A549 (cell line): ENCODE measurements at regions not wholly inside any gene's neighbourhood (a gene's known extent, or its start where the extent isn't known, plus 50 kb on each side); places are given as distances from the start of the nearest gene placed in this dataset.

Experiments used
- ATAC-seq, 2 experiments: fragments of 200-7000 bp in 1 of 2; fragments of >200 bp in 1 of 2; cut with Nextera tagmentation in 1 of 2; cut with Tn5 transposase in 1 of 2; 3 replicates each; pipeline versions ENCODE4 v1.8.0 to v1.9.1; 2018 to 2020; ENCODE audit warnings: mild to moderate bottlenecking in 1 of 2, moderate library complexity in 1 of 2
- CTCF ChIA-PET: fragments of 300-600 bp; sonication (Branson Sonifier 250); formaldehyde crosslinking; extraction: SDS; loops from one replicate; lab custom pipeline; 2021; ENCODE audit warnings: antibody characterized with exemption, inconsistent platforms; lab: Yijun Ruan, JAX
- POLR2A ChIA-PET: fragments of 350-600 bp; formaldehyde crosslinking; extraction: SDS; loops from one replicate; lab custom pipeline; 2021; ENCODE audit warnings: antibody characterized with exemption, inconsistent platforms; lab: Yijun Ruan, JAX
- DNase-seq, 2 experiments: peaks; one replicate each; pipeline versions ENCODE4 v3.0.0 to v3.0.0-alpha.2; 2011 to 2016; ENCODE audit warnings: low read depth in 1 of 2, low spot score in 1 of 2
- FAIRE-seq: peaks from 2 replicates; lab custom pipeline; 2011; peaks lifted over from hg19 to GRCh38; lab: Jason Lieb, UNC
- H3K27ac ChIP-seq, 2 experiments: fragments of >200 bp; sonication (Bioruptor Twin); formaldehyde crosslinking; 3 replicates each; pipeline ENCODE4 v1.5.1; 2016 to 2017
- H3K4me1 ChIP-seq: fragments of >200 bp; sonication (Bioruptor Twin); formaldehyde crosslinking; 3 replicates; pipeline ENCODE4 v1.6.1; 2016
- H3K4me2 ChIP-seq: fragments of >200 bp; sonication (Bioruptor Twin); formaldehyde crosslinking; 3 replicates; pipeline ENCODE4 v1.6.1; 2016
- H3K4me3 ChIP-seq: fragments of >200 bp; sonication (Bioruptor Twin); formaldehyde crosslinking; 3 replicates; pipeline ENCODE4 v1.5.1; 2016
- H3K9me3 ChIP-seq: fragments of >200 bp; sonication (Bioruptor Twin); formaldehyde crosslinking; 3 replicates; pipeline ENCODE4 v1.6.1; 2016
- CBX8 ChIP-seq: fragments of 200-600 bp; sonication (generic); IDR thresholded peaks from 2 replicates; pipeline ENCODE4 v1.6.1; 2016
- EP300 ChIP-seq, 2 experiments: fragments of >200 bp; sonication (Bioruptor Twin); formaldehyde crosslinking; IDR thresholded peaks; 2 replicates in 1 of 2; 3 replicates in 1 of 2; pipeline ENCODE4 v1.6.1; 2016 to 2017
- FOSL2 ChIP-seq, 2 experiments: fragments of 450-650 bp in 1 of 2; fragments of >200 bp in 1 of 2; sonication (Bioruptor Twin) in 1 of 2; formaldehyde crosslinking; IDR thresholded peaks; 2 replicates each; pipeline versions ENCODE4 v1.5.0 to v1.6.1; 2016 to 2020; ENCODE audit warnings: mild to moderate bottlenecking in 1 of 2, moderate library complexity in 1 of 2
- GATA3 ChIP-seq: IDR thresholded peaks from 2 replicates; pipeline ENCODE4 v1.6.1; 2012; ENCODE audit warnings: borderline replicate concordance
- HDAC2 ChIP-seq: fragments of 200-600 bp; sonication (generic); IDR thresholded peaks from 2 replicates; pipeline ENCODE4 v1.6.1; 2016
- HOXB5 ChIP-seq: fragments of 250-450 bp; sonication (Bioruptor Pico); IDR thresholded peaks from 2 replicates; pipeline ENCODE4 v1.5.0; 2020; ENCODE audit warnings: mild to moderate bottlenecking, moderate library complexity
- JUN ChIP-seq, 2 experiments: fragments of >200 bp; sonication (Bioruptor Twin); formaldehyde crosslinking; IDR thresholded peaks; 2 replicates in 1 of 2; 3 replicates in 1 of 2; pipeline ENCODE4 v1.6.1; 2016 to 2017
- JUNB ChIP-seq: fragments of >200 bp; sonication (Bioruptor Twin); formaldehyde crosslinking; IDR thresholded peaks from 2 replicates; pipeline ENCODE4 v1.6.1; 2016
- MAFK ChIP-seq: fragments of 450-650 bp; IDR thresholded peaks from 2 replicates; pipeline ENCODE4 v1.6.1; 2014; ENCODE audit not compliant: partially characterized antibody
- NFE2L2 ChIP-seq: fragments of 150-350 bp; conservative IDR thresholded peaks from 2 replicates; pipeline ENCODE4 v1.6.1; 2014; ENCODE audit warnings: low read length
- POLR2A ChIP-seq: IDR thresholded peaks from 2 replicates; pipeline ENCODE4 v1.6.1; 2012; ENCODE audit warnings: mild to moderate bottlenecking, low read length
- RCOR1 ChIP-seq: fragments of 150-350 bp; IDR thresholded peaks from 2 replicates; pipeline ENCODE4 v1.6.1; 2014; ENCODE audit warnings: antibody characterized with exemption, low read length, low read depth
- TFCP2L1 ChIP-seq: fragments of 250-450 bp; sonication (Bioruptor Pico); IDR thresholded peaks from 2 replicates; pipeline ENCODE4 v1.5.0; 2021; ENCODE audit warnings: mild to moderate bottlenecking
- ZC3H11A ChIP-seq: fragments of 450-650 bp; IDR thresholded peaks from 2 replicates; pipeline ENCODE4 v1.6.1; 2014; ENCODE audit warnings: antibody characterized with exemption, mild to moderate bottlenecking
- ZFP36 ChIP-seq: fragments of 450-650 bp; IDR thresholded peaks from 2 replicates; pipeline ENCODE4 v1.6.1; 2014; ENCODE audit warnings: borderline replicate concordance; ENCODE audit not compliant: partially characterized antibody
- WGBS: methylation state at CpG from one replicate; pipeline ENCODE4 v1.1.6; 2017; ENCODE audit errors: missing lambda C conversion rate; 5-methylcytosine and 5-hydroxymethylcytosine counted together
- TF ChIP-seq, protein P1 (sequence below): fragments of 150-350 bp; IDR thresholded peaks from 2 replicates; pipeline ENCODE4 v1.6.1; 2014; ENCODE audit warnings: low read depth, mild to moderate bottlenecking, low read length
- TF ChIP-seq, protein P2 (sequence below): fragments of >200 bp; sonication (Bioruptor Twin); formaldehyde crosslinking; IDR thresholded peaks from 3 replicates; pipeline ENCODE4 v1.6.1; 2016
- TF ChIP-seq, protein P3 (sequence below): fragments of 250-450 bp; sonication (Bioruptor Pico); IDR thresholded peaks from 2 replicates; pipeline ENCODE4 v1.5.0; 2021; ENCODE audit warnings: mild to moderate bottlenecking, moderate library complexity, borderline replicate concordance
- TF ChIP-seq, protein P4 (sequence below): fragments of 250-450 bp; sonication (Bioruptor Pico); IDR thresholded peaks from 2 replicates; pipeline ENCODE4 v1.5.0; 2020; ENCODE audit warnings: low read depth, mild to moderate bottlenecking, moderate library complexity
- TF ChIP-seq, protein P5 (sequence below): fragments of >200 bp; sonication (Bioruptor Twin); formaldehyde crosslinking; IDR thresholded peaks from 3 replicates; pipeline ENCODE4 v1.5.1; 2016

DNA sequence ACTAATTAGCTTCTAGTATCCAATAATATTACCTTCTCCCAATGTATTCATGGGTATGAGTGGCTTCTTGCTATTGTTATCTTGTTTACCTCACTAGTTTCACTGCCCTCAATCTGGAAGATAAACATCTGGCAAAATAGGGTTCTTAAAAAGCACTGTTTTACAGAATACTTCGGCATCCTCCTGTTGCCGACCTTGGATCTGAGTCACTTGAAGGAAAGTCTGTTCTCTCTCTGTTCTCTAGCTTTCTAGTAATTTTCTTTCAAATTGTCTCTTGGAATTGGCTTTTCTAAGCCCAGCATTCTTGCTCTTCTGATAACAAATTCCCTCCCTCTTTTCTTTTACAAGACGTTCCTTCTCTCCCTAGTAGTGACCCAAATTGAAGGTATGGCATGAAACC, 189.5 kb downstream of the KITLG start:
- Histone ChIP-seq H3K4me3 (no peak overlapping the region), H3K9me3 (peaks cover 4% of the 10 kb centered on the region; the same call in 1 of the 3 replicates)
- TF ChIP-seq CBX8, result no peak
- no peak for TF ChIP-seq RCOR1
- no peak for TF ChIP-seq GATA3
- no peak for TF ChIP-seq HOXB5 (CRISPR knock-in tag)
- TF ChIP-seq POLR2A, result no peak
- TF ChIP-seq NFE2L2, result no peak
- TF ChIP-seq JUNB, result no peak
- TF ChIP-seq, protein P1, sequence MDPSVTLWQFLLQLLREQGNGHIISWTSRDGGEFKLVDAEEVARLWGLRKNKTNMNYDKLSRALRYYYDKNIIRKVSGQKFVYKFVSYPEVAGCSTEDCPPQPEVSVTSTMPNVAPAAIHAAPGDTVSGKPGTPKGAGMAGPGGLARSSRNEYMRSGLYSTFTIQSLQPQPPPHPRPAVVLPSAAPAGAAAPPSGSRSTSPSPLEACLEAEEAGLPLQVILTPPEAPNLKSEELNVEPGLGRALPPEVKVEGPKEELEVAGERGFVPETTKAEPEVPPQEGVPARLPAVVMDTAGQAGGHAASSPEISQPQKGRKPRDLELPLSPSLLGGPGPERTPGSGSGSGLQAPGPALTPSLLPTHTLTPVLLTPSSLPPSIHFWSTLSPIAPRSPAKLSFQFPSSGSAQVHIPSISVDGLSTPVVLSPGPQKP, result no peak
- TF ChIP-seq, protein P2, sequence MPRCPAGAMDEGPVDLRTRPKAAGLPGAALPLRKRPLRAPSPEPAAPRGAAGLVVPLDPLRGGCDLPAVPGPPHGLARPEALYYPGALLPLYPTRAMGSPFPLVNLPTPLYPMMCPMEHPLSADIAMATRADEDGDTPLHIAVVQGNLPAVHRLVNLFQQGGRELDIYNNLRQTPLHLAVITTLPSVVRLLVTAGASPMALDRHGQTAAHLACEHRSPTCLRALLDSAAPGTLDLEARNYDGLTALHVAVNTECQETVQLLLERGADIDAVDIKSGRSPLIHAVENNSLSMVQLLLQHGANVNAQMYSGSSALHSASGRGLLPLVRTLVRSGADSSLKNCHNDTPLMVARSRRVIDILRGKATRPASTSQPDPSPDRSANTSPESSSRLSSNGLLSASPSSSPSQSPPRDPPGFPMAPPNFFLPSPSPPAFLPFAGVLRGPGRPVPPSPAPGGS, result no peak
- TF ChIP-seq ZFP36, result no peak
- TF ChIP-seq MAFK, result no peak
- TF ChIP-seq ZC3H11A, result no peak
- TF ChIP-seq, protein P3, sequence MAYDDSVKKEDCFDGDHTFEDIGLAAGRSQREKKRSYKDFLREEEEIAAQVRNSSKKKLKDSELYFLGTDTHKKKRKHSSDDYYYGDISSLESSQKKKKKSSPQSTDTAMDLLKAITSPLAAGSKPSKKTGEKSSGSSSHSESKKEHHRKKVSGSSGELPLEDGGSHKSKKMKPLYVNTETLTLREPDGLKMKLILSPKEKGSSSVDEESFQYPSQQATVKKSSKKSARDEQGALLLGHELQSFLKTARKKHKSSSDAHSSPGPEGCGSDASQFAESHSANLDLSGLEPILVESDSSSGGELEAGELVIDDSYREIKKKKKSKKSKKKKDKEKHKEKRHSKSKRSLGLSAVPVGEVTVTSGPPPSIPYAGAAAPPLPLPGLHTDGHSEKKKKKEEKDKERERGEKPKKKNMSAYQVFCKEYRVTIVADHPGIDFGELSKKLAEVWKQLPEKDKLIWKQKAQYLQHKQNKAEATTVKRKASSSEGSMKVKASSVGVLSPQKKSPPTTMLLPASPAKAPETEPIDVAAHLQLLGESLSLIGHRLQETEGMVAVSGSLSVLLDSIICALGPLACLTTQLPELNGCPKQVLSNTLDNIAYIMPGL (CRISPR knock-in tag), result no peak
- TF ChIP-seq, protein P4, sequence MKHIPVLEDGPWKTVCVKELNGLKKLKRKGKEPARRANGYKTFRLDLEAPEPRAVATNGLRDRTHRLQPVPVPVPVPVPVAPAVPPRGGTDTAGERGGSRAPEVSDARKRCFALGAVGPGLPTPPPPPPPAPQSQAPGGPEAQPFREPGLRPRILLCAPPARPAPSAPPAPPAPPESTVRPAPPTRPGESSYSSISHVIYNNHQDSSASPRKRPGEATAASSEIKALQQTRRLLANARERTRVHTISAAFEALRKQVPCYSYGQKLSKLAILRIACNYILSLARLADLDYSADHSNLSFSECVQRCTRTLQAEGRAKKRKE (CRISPR knock-in tag), result no peak
- no peak for TF ChIP-seq TFCP2L1 (CRISPR knock-in tag)
- TF ChIP-seq JUN (IDR thresholded peaks at IDR 0.05), result no peak
- TF ChIP-seq HDAC2, result no peak
- TF ChIP-seq, all 56 proteins: peak for 0
- DNase-seq, result no peak
- ChIA-PET POLR2A (no interaction called here), CTCF (interaction anchor here (0.7 kb wide), 1 partner anchor 26 kb away, joined by 4 read pairs; no protein-coding TSS in a partner anchor)
- 82% methylated on average over 3 of the region's 3 CpGs for WGBS
- Histone ChIP-seq H3K27ac (no peak overlapping the region), H3K4me1 (peaks cover 12% of the 10 kb centered on the region; the same call in 1 of the 3 replicates), H3K4me2 (no peak overlapping the region)
- ATAC-seq, result no peak
- no peak for FAIRE-seq

DNA sequence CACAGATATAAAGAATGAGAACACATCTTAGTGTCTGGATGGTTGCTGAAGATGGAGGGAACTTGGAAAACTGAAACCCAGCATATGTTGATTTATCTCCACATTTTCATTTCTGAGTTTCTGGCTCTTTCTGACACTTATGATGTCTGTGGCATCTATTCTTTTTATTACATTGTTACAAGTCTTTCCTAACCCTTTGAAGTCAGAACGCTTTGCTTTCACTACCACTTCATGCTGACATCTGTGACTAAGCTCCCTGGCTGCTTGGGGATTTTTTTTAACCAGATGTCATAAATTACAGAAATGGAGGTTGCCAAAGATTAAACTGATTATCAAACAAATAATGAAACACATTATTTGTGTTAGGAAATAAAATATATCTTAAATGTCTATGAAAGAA, 188.7 kb downstream of the KITLG start:
- ChIA-PET POLR2A (no interaction called here), CTCF (no interaction called here)
- WGBS, result 4% methylated on average over 1 of the region's 1 CpG
- peak; percentile 40; the same call in 1 of the 2 replicates for TF ChIP-seq GATA3
- 0 out of 5 replicates have a peak, but pooled peaks of 1 of the 2 experiments have one; percentile 25 for TF ChIP-seq EP300 (IDR thresholded peaks at IDR 0.05)
- TF ChIP-seq, protein P5, sequence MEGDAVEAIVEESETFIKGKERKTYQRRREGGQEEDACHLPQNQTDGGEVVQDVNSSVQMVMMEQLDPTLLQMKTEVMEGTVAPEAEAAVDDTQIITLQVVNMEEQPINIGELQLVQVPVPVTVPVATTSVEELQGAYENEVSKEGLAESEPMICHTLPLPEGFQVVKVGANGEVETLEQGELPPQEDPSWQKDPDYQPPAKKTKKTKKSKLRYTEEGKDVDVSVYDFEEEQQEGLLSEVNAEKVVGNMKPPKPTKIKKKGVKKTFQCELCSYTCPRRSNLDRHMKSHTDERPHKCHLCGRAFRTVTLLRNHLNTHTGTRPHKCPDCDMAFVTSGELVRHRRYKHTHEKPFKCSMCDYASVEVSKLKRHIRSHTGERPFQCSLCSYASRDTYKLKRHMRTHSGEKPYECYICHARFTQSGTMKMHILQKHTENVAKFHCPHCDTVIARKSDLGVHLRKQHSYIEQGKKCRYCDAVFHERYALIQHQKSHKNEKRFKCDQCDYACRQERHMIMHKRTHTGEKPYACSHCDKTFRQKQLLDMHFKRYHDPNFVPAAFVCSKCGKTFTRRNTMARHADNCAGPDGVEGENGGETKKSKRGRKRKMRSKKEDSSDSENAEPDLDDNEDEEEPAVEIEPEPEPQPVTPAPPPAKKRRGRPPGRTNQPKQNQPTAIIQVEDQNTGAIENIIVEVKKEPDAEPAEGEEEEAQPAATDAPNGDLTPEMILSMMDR, result no peak
- TF ChIP-seq RCOR1, result no peak
- TF ChIP-seq FOSL2 (IDR thresholded peaks at IDR 0.05), result no peak
- peak; percentile 51 for TF ChIP-seq FOSL2 (CRISPR knock-in tag; IDR thresholded peaks at IDR 0.05)
- peak; percentile 36; the same call in 1 of the 2 replicates for TF ChIP-seq JUNB
- Histone ChIP-seq H3K9me3 (peaks cover 4% of the 10 kb centered on the region; the same call in 1 of the 3 replicates), H3K4me1 (peaks cover 12% of the 10 kb centered on the region; the same call in 1 of the 3 replicates), H3K4me2 (peak overlapping the region; percentile 29), H3K4me3 (no peak overlapping the region), H3K27ac (0 out of 6 replicates have a peak overlapping the region, but pooled peaks of 1 of the 2 experiments have one; percentile 0)
- DNase-seq (peak; percentile 10 to 53), FAIRE-seq (no peak), ATAC-seq (peak in 1 of 2 experiments; percentile 72; a peak in 4 of 6 replicates)
